CD8-positive, alpha-beta memory T cell (primary cell): ENCODE measurements at regions not wholly inside any gene's neighbourhood (a gene's known extent, or its start where the extent isn't known, plus 50 kb on each side); places are given as distances from the start of the nearest gene placed in this dataset.
"Not testable (repeated sequence)": the region's sequence is repeated elsewhere in the genome, so short reads cannot be mapped to it uniquely, and the experiment has no call there.

ENCODE experiments used
- CTCF ChIA-PET: fragments of 350-600 bp; sonication (Branson Sonifier 250); formaldehyde crosslinking; loops from one replicate; lab custom pipeline; 2021; ENCODE audit warnings: antibody characterized with exemption; lab: Charles Lee
- POLR2A ChIA-PET: fragments of 350-600 bp; sonication (Branson Sonifier 250); formaldehyde crosslinking; loops from one replicate; lab custom pipeline; 2021; ENCODE audit warnings: antibody characterized with exemption; lab: Charles Lee
- DNase-seq, 5 donors: peaks; one replicate each; pipeline versions ENCODE4 v3.0.0 to v3.0.0-alpha.2; 2020 to 2022; ENCODE audit warnings: mixed read lengths in 1 of 5
- H3K27ac ChIP-seq: one replicate; pipeline ENCODE4 v1.7.0; 2013; ENCODE audit warnings: low read depth, mild to moderate bottlenecking, low read length, moderate library complexity
- H3K27me3 ChIP-seq: 2 replicates; pipeline ENCODE4 v1.7.0; 2013; ENCODE audit warnings: low read length, mild to moderate bottlenecking; ENCODE audit not compliant: insufficient read depth, poor library complexity, severe bottlenecking
- H3K36me3 ChIP-seq: 2 replicates; pipeline ENCODE4 v1.7.0; 2013; ENCODE audit warnings: mild to moderate bottlenecking, low read length, moderate library complexity; ENCODE audit not compliant: insufficient read depth
- H3K4me1 ChIP-seq: 2 replicates; pipeline ENCODE4 v1.7.0; 2013; ENCODE audit warnings: mild to moderate bottlenecking, low read length, moderate library complexity; ENCODE audit not compliant: insufficient read depth
- H3K4me3 ChIP-seq: 2 replicates; pipeline ENCODE4 v1.7.0; 2013; ENCODE audit warnings: mild to moderate bottlenecking, low read length
- H3K9me3 ChIP-seq: 2 replicates; pipeline ENCODE4 v1.7.0; 2013; ENCODE audit warnings: mild to moderate bottlenecking, low read length
- H3K27ac Mint-ChIP-seq, 8 donors: one replicate each; pipeline ENCODE4 v1.8.0; 2020 to 2021; ENCODE audit warnings: mixed read lengths in 8 of 8, mild to moderate bottlenecking in 6 of 8, inconsistent platforms in 3 of 8, moderate library complexity in 3 of 8
- H3K27me3 Mint-ChIP-seq, 2 donors: one replicate each; pipeline ENCODE4 v1.8.0; 2020 to 2021; ENCODE audit warnings: mixed read lengths in 2 of 2, mild to moderate bottlenecking in 1 of 2, moderate library complexity in 1 of 2
- H3K36me3 Mint-ChIP-seq, 3 donors: one replicate each; pipeline ENCODE4 v1.8.0; 2020 to 2021; ENCODE audit warnings: mixed read lengths in 3 of 3, inconsistent platforms in 1 of 3, mild to moderate bottlenecking in 1 of 3
- H3K4me1 Mint-ChIP-seq, 3 donors: one replicate each; pipeline ENCODE4 v1.8.0; 2020 to 2021; ENCODE audit warnings: mixed read lengths in 3 of 3, inconsistent platforms in 1 of 3, mild to moderate bottlenecking in 1 of 3
- H3K4me3 Mint-ChIP-seq, 7 donors: one replicate each; pipeline ENCODE4 v1.8.0; 2020 to 2021; ENCODE audit warnings: mixed read lengths in 7 of 7, mild to moderate bottlenecking in 6 of 7, moderate library complexity in 4 of 7, inconsistent platforms in 2 of 7
- H3K9me3 Mint-ChIP-seq, 5 donors: one replicate each; pipeline ENCODE4 v1.8.0; 2020 to 2022; ENCODE audit warnings: mixed read lengths in 5 of 5, mild to moderate bottlenecking in 3 of 5, moderate library complexity in 2 of 5, inconsistent platforms in 1 of 5

DNA sequence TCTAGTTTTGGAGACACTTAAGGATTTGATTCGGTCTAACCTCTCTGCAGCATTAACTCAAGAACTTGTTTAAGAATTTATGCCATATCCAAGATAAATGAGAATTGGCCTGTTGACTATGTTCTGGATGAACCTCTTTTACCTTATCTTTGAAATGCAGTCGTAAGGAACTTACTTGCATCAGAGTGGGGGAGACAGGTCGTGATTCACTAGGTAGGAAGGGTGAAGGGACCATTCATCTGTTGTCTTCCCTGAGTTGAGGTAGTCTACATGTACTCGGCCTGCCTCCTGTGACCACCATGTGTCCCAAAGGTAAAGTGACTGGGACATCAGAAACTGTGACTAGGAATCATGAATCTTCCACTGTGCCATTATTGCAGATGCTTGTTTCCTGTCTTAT is 248.0 kb upstream of the P2RY1 start:
- H3K27ac Mint-ChIP-seq, result no peak overlapping the region
- CTCF ChIA-PET, result no interaction called here
- peaks cover 8 to 31% of the 10 kb centered on the region in 2 donors for H3K27me3 Mint-ChIP-seq
- no peaks in the 10 kb centered on the region for H3K4me1 Mint-ChIP-seq
- H3K9me3 Mint-ChIP-seq, result no peaks in the 10 kb centered on the region
- Histone ChIP-seq H3K27me3 (no peaks in the 10 kb centered on the region), H3K9me3 (no peaks in the 10 kb centered on the region), H3K4me1 (no peaks in the 10 kb centered on the region), H3K27ac (no peak overlapping the region), H3K36me3 (no peaks in the 10 kb centered on the region), H3K4me3 (no peak overlapping the region)
- no peaks in the 10 kb centered on the region for H3K36me3 Mint-ChIP-seq
- POLR2A ChIA-PET, result no interaction called here
- no peak for DNase-seq
- no peak overlapping the region for H3K4me3 Mint-ChIP-seq

DNA sequence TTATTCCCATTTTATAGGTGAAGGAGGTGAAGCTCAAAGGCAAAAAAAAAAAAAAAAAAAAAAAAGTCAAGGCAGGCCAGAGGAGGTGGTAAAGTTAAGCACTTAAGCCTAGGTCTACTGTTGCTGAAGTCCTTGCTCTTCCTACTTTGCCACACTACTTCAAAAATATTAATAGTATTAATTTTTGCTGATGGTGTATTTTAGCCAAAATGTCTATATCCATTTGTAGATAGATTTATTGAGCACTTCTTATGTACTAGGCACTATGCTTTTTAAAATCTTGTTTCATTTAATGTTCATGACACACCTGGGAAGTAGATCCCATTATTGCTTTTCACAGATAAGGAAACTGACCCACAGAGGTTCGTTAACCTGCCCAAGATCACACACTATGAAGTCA is 247.1 kb upstream of the P2RY1 start:
- H3K9me3 ChIP-seq, result no peaks in the 10 kb centered on the region
- Mint-ChIP-seq H3K4me1 (no peaks in the 10 kb centered on the region), H3K27me3 (peaks cover 8 to 29% of the 10 kb centered on the region in 2 donors), H3K36me3 (no peaks in the 10 kb centered on the region), H3K4me3 (no peak overlapping the region), H3K27ac (no peak overlapping the region), H3K9me3 (no peaks in the 10 kb centered on the region)
- H3K27ac ChIP-seq, result no peak overlapping the region
- H3K36me3 ChIP-seq, result no peaks in the 10 kb centered on the region
- no peaks in the 10 kb centered on the region for H3K27me3 ChIP-seq
- no peaks in the 10 kb centered on the region for H3K4me1 ChIP-seq
- ChIA-PET CTCF (no interaction called here), POLR2A (no interaction called here)
- DNase-seq, result no peak
- H3K4me3 ChIP-seq, result no peak overlapping the region

DNA sequence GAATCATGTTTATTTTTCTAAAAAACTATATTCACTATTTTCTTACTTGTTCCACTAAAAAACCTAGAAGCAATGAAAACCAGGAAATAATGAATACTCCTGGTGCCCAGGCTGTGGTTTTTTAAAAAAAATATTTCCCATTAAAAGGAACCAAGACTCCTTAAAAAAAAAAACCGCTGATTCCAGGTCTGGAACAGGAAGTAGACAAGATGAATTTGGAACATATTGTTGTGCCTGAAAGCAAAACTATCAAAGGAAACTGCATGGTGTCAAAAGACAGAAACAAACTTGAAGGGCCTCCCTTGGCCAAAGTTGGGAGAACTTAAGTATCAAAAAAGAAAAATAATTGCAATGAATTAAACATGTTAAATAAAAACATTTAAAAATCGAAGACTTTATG is 245.3 kb upstream of the P2RY1 start:
- POLR2A ChIA-PET, result no interaction called here
- Histone ChIP-seq H3K9me3 (no peaks in the 10 kb centered on the region), H3K27ac (no peak overlapping the region), H3K36me3 (no peaks in the 10 kb centered on the region), H3K4me3 (no peak overlapping the region), H3K27me3 (no peaks in the 10 kb centered on the region), H3K4me1 (no peaks in the 10 kb centered on the region)
- Mint-ChIP-seq H3K9me3 (no peaks in the 10 kb centered on the region), H3K27me3 (peaks cover 9 to 17% of the 10 kb centered on the region in 2 donors), H3K27ac (no peak overlapping the region), H3K4me3 (no peak overlapping the region), H3K4me1 (no peaks in the 10 kb centered on the region), H3K36me3 (no peaks in the 10 kb centered on the region)
- no peak for DNase-seq
- CTCF ChIA-PET, result no interaction called here

DNA sequence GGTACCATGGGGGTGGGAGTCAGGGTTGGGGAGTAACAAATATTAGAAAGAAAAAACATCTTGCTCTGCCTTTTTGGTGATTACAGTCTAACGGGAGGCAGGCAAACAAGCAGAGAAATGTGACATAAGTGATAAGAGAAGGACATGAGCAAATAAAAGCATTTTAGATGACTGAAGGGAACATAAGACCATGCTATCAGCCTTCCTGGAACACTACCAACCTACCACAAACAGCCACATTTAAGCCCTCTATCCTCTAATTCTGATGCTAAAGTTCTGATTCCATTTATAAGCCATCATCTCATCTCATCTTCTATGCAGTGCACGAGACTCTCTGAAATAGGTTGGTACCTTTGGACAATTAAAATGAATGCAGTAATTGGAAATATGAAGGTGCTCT is 243.4 kb upstream of the P2RY1 start:
- ChIA-PET POLR2A (no interaction called here), CTCF (no interaction called here)
- Histone ChIP-seq H3K27ac (no peak overlapping the region), H3K9me3 (no peaks in the 10 kb centered on the region), H3K36me3 (no peaks in the 10 kb centered on the region), H3K4me1 (peaks cover 7% of the 10 kb centered on the region), H3K27me3 (no peaks in the 10 kb centered on the region), H3K4me3 (no peak overlapping the region)
- Mint-ChIP-seq H3K27ac (no peak overlapping the region), H3K4me3 (no peak overlapping the region), H3K27me3 (peaks cover 6 to 10% of the 10 kb centered on the region in 2 donors), H3K36me3 (no peaks in the 10 kb centered on the region), H3K4me1 (peaks cover 4 to 8% (median 8%) of the 10 kb centered on the region in 3 donors), H3K9me3 (no peaks in the 10 kb centered on the region)
- no peak for DNase-seq

DNA sequence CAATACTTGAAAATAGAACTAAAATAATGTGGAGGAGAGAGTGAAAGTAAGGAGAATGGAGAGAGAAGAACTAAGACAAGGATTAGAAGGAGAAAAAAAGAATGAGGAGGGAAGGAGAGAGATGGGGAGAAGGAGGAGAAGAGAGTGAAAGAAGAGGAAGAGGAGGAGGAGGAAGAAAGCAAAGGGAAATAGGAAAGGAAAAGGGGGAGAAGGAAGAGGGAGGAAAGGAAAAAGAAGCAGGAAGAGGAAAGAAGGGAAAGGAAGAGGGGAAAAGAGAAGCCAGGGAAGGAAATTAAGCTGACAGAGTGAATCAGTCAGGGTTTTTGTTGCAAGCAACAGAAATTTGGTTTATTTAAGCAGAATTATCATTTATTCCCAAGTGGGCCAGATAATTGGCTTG is 241.7 kb upstream of the P2RY1 start:
- H3K27ac ChIP-seq, result no peak overlapping the region
- Mint-ChIP-seq H3K36me3 (no peaks in the 10 kb centered on the region), H3K9me3 (no peaks in the 10 kb centered on the region), H3K4me3 (no peak overlapping the region), H3K27ac (peak overlapping the region in 1 of 8 donors; percentile 24), H3K27me3 (peaks cover 0 to 7% of the 10 kb centered on the region in 2 donors), H3K4me1 (peaks cover 4 to 16% (median 10%) of the 10 kb centered on the region in 3 donors)
- ChIA-PET CTCF (no interaction called here), POLR2A (no interaction called here)
- no peaks in the 10 kb centered on the region for H3K36me3 ChIP-seq
- DNase-seq, result no peak
- H3K9me3 ChIP-seq, result no peaks in the 10 kb centered on the region
- no peak overlapping the region for H3K4me3 ChIP-seq
- H3K27me3 ChIP-seq, result no peaks in the 10 kb centered on the region
- peaks cover 11% of the 10 kb centered on the region for H3K4me1 ChIP-seq

DNA sequence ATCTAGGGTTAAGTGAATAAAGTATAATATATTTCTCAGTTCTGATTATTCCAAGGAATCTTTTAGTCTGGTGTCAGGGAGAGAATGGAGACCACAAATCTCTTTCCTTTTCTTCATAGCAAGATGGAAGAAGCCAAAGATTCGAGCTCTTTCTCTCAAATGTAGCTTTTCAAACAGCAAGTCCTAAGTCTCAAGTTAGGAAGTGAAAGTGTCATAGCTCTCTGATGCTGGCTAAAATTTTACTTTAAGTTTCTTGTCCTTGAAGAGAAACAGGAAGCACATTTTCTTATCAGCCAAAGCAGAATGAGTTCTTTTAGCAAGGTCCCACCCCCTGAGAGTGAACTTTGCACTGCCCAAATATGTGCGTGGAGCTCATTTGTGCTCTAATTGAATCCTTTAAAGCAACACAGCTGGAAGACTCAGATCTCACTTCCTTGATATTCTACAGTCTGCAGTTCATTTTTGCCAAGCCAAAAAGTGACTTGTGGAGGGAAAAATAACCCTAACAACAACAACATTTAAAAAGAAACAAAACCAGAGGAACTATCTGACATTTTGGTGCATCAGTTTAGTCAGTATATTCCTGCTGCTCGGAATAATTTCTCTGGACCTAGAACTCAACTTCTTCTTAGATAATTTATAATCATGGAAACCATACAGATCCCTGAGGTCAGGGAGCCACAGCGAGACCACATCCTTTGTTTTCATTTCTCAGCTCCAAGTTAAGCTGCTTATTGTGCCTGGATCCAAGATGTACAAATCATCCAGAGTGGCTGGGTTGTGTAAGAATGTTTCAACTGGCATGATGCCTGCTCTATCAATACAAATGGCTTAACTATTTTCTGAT is 238.7 kb upstream of the P2RY1 start:
- H3K9me3 ChIP-seq, result no peaks in the 10 kb centered on the region
- peak overlapping the region; percentile 28 for H3K27ac ChIP-seq
- Mint-ChIP-seq H3K27me3 (peaks cover 0 to 12% of the 10 kb centered on the region in 2 donors), H3K27ac (peak overlapping the region in 1 of 8 donors; percentile 26), H3K36me3 (no peaks in the 10 kb centered on the region), H3K9me3 (peaks cover 0 to 2% (median 0%) of the 10 kb centered on the region in 5 donors), H3K4me3 (peak overlapping the region in 2 of 7 donors; percentile 12 to 18), H3K4me1 (peaks cover 4 to 16% (median 10%) of the 10 kb centered on the region in 3 donors)
- no peak overlapping the region for H3K4me3 ChIP-seq
- H3K27me3 ChIP-seq, result no peaks in the 10 kb centered on the region
- DNase-seq, result peak in 1 of 5 donors; percentile 19
- no peaks in the 10 kb centered on the region for H3K36me3 ChIP-seq
- H3K4me1 ChIP-seq, result peaks cover 11% of the 10 kb centered on the region
- POLR2A ChIA-PET, result interaction anchor here (1.2 kb wide), 1 partner anchor 12 kb away, joined by 3 read pairs; no protein-coding TSS in a partner anchor
- CTCF ChIA-PET, result no interaction called here

DNA sequence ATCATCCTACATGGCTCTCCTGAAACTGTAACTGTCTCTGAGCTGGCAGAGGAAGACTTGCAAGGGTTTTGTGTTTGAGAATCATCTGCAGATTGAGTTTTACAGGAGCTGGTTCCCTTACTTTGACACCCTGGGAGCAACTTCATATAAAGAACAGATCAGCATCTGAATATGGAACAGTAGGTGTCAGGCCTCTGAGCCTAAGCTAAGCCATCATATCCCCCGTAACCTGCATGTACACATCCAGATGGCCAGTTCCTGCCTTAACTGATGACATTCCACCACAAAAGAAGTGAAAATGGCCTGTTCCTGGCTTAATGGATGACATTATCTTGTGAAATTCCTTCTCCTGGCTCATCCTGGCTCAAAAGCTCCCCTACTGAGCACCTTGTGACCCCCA is 238.1 kb upstream of the P2RY1 start:
- Mint-ChIP-seq H3K27me3 (peaks cover 0 to 12% of the 10 kb centered on the region in 2 donors), H3K4me1 (peaks cover 4 to 16% (median 10%) of the 10 kb centered on the region in 3 donors)
- H3K4me3 ChIP-seq, H3K9me3 ChIP-seq, H3K36me3 ChIP-seq, H3K27ac Mint-ChIP-seq, H3K4me3 Mint-ChIP-seq, H3K36me3 Mint-ChIP-seq, CTCF ChIA-PET, H3K9me3 Mint-ChIP-seq, DNase-seq, H3K27me3 ChIP-seq: not testable (repeated sequence)
- Histone ChIP-seq H3K4me1 (peaks cover 11% of the 10 kb centered on the region), H3K27ac (peak overlapping the region; percentile 28)
- POLR2A ChIA-PET, result interaction anchor here (1.2 kb wide), 1 partner anchor 12 kb away, joined by 3 read pairs; no protein-coding TSS in a partner anchor

DNA sequence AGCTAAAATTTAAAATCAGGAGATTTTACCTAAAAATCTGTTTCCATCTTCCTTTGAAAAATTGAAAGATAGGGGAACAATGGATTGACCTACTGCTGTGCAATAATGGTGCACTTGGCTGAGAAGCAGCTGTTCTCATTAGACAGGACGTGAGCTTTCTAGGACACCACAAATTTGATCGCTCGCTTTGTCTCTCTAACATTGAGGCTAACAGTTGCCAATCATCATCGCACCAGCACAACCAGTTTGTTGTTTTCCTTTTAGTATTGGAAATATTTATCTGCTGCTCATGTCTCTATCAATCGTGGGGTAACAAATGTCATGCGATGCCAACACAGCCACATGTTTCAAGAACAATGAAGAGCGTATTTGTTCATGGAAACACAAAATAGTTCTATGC is 228.8 kb upstream of the P2RY1 start:
- no peaks in the 10 kb centered on the region for H3K9me3 ChIP-seq
- Mint-ChIP-seq H3K4me3 (no peak overlapping the region), H3K27me3 (peaks cover 0 to 4% of the 10 kb centered on the region in 2 donors), H3K4me1 (no peaks in the 10 kb centered on the region), H3K9me3 (peaks cover 0 to 10% (median 0%) of the 10 kb centered on the region in 5 donors), H3K27ac (no peak overlapping the region), H3K36me3 (no peaks in the 10 kb centered on the region)
- H3K27ac ChIP-seq, result no peak overlapping the region
- ChIA-PET CTCF (no interaction called here), POLR2A (no interaction called here)
- H3K36me3 ChIP-seq, result no peaks in the 10 kb centered on the region
- H3K4me3 ChIP-seq, result no peak overlapping the region
- H3K4me1 ChIP-seq, result no peaks in the 10 kb centered on the region
- no peaks in the 10 kb centered on the region for H3K27me3 ChIP-seq
- DNase-seq, result no peak
